Islet of Langerhans (tissue), 1 donor: ENCODE measurements at regions not wholly inside any gene's neighbourhood (a gene's known extent, or its start where the extent isn't known, plus 50 kb on each side); places are given as distances from the start of the nearest gene placed in this dataset.
"Not testable (repeated sequence)": the region's sequence is repeated elsewhere in the genome, so short reads cannot be mapped to it uniquely, and the experiment has no call there.

Experiments used
- FAIRE-seq: peaks from one replicate; lab custom pipeline; 2011; peaks lifted over from hg19 to GRCh38; lab: Jason Lieb, UNC

GRCh38 chr3:99315896-99316295 lies 322.5 kb upstream of the COL8A1 start:
- FAIRE-seq: no peak

- no peak for FAIRE-seq
Observed at GRCh38 chr3:99313485-99313884, 324.9 kb upstream of the COL8A1 start.

- no peak for FAIRE-seq
Observed at GRCh38 chr3:99298661-99299060, 339.7 kb upstream of the COL8A1 start.

- no peak for FAIRE-seq
Observed at GRCh38 chr3:99295836-99296235, 342.6 kb upstream of the COL8A1 start.

GRCh38 chr3:99294092-99294491 lies 344.3 kb upstream of the COL8A1 start:
- FAIRE-seq: not testable (repeated sequence)

GRCh38 chr3:99287876-99288275 lies 350.5 kb upstream of the COL8A1 start:
- no peak for FAIRE-seq

- FAIRE-seq: no peak
Observed at GRCh38 chr3:99286266-99286845, 352.0 kb upstream of the COL8A1 start.

GRCh38 chr3:99269606-99270351 lies 368.3 kb upstream of the DCBLD2 start:
- no peak for FAIRE-seq

- no peak for FAIRE-seq
Observed at GRCh38 chr3:99256788-99257187, 355.3 kb upstream of the DCBLD2 start.

- no peak for FAIRE-seq
Observed at GRCh38 chr3:99253963-99254355, 352.5 kb upstream of the DCBLD2 start.

GRCh38 chr3:99250821-99251355 lies 349.4 kb upstream of the DCBLD2 start:
- no peak for FAIRE-seq

GRCh38 chr3:99250272-99250671 lies 348.8 kb upstream of the DCBLD2 start:
- FAIRE-seq: peak; percentile 96

- no peak for FAIRE-seq
Observed at GRCh38 chr3:99249627-99250026, 348.1 kb upstream of the DCBLD2 start.

- no peak for FAIRE-seq
Observed at GRCh38 chr3:99248913-99249312, 347.4 kb upstream of the DCBLD2 start.

GRCh38 chr3:99248130-99248529 lies 346.6 kb upstream of the DCBLD2 start:
- no peak for FAIRE-seq

GRCh38 chr3:99246010-99246654 lies 344.6 kb upstream of the DCBLD2 start:
- no peak for FAIRE-seq

- no peak for FAIRE-seq
Observed at GRCh38 chr3:99242271-99242670, 340.8 kb upstream of the DCBLD2 start.

- no peak for FAIRE-seq
Observed at GRCh38 chr3:99240700-99241099, 339.2 kb upstream of the DCBLD2 start.

GRCh38 chr3:99236576-99236975 lies 335.1 kb upstream of the DCBLD2 start:
- FAIRE-seq: no peak

- FAIRE-seq: no peak
Observed at GRCh38 chr3:99232696-99233095, 331.2 kb upstream of the DCBLD2 start.

GRCh38 chr3:99218468-99218867 lies 317.0 kb upstream of the DCBLD2 start:
- no peak for FAIRE-seq

GRCh38 chr3:99212969-99213368 lies 311.5 kb upstream of the DCBLD2 start:
- no peak for FAIRE-seq

GRCh38 chr3:99211309-99211708 lies 309.8 kb upstream of the DCBLD2 start:
- no peak for FAIRE-seq
